ENCODE measurements at regions not wholly inside any gene's neighbourhood (a gene's known extent, or its start where the extent isn't known, plus 50 kb on each side); places are given as distances from the start of the nearest gene placed in this dataset.

DNA sequence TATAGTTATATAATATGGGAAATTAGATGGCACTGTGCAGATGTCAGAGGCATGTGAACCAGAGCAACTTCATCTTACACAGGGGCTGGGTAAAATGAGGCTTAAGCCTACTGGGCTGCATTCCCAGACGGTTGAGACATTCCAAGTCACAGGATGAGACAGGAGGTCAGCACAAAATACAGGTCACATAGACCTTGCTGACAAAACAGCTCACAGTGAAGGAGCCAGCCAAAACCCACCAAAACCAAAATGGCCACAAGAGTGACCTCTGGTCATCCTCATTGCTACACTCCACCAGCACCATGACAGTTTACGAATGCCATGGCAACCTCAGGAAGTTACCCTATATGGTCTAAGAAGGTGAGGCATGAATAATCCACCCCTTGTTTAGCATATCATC lies 479.4 kb downstream of the TLR4 start:
- TF ChIP-seq POLR2AphosphoS5 (IDR thresholded peaks at IDR 0.05; ENCODE audit: low read depth), result no peak
- TF ChIP-seq CREB1 (CRISPR knock-in tag; IDR thresholded peaks at IDR 0.05; ENCODE audit: low read depth), result no peak
- no peak for TF ChIP-seq ETS1 (IDR thresholded peaks at IDR 0.05)
- TF ChIP-seq, protein P1, sequence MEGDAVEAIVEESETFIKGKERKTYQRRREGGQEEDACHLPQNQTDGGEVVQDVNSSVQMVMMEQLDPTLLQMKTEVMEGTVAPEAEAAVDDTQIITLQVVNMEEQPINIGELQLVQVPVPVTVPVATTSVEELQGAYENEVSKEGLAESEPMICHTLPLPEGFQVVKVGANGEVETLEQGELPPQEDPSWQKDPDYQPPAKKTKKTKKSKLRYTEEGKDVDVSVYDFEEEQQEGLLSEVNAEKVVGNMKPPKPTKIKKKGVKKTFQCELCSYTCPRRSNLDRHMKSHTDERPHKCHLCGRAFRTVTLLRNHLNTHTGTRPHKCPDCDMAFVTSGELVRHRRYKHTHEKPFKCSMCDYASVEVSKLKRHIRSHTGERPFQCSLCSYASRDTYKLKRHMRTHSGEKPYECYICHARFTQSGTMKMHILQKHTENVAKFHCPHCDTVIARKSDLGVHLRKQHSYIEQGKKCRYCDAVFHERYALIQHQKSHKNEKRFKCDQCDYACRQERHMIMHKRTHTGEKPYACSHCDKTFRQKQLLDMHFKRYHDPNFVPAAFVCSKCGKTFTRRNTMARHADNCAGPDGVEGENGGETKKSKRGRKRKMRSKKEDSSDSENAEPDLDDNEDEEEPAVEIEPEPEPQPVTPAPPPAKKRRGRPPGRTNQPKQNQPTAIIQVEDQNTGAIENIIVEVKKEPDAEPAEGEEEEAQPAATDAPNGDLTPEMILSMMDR (conservative IDR thresholded peaks at IDR 0.05; ENCODE audit: low read depth in 2 of 2), result no peak
- no peak for TF ChIP-seq EZH2phosphoT487 (IDR thresholded peaks at IDR 0.05; ENCODE audit: unreplicated experiment)
- no peak for TF ChIP-seq EZH2 (IDR thresholded peaks at IDR 0.05; ENCODE audit: low read depth, unreplicated experiment)
- TF ChIP-seq, protein P2, sequence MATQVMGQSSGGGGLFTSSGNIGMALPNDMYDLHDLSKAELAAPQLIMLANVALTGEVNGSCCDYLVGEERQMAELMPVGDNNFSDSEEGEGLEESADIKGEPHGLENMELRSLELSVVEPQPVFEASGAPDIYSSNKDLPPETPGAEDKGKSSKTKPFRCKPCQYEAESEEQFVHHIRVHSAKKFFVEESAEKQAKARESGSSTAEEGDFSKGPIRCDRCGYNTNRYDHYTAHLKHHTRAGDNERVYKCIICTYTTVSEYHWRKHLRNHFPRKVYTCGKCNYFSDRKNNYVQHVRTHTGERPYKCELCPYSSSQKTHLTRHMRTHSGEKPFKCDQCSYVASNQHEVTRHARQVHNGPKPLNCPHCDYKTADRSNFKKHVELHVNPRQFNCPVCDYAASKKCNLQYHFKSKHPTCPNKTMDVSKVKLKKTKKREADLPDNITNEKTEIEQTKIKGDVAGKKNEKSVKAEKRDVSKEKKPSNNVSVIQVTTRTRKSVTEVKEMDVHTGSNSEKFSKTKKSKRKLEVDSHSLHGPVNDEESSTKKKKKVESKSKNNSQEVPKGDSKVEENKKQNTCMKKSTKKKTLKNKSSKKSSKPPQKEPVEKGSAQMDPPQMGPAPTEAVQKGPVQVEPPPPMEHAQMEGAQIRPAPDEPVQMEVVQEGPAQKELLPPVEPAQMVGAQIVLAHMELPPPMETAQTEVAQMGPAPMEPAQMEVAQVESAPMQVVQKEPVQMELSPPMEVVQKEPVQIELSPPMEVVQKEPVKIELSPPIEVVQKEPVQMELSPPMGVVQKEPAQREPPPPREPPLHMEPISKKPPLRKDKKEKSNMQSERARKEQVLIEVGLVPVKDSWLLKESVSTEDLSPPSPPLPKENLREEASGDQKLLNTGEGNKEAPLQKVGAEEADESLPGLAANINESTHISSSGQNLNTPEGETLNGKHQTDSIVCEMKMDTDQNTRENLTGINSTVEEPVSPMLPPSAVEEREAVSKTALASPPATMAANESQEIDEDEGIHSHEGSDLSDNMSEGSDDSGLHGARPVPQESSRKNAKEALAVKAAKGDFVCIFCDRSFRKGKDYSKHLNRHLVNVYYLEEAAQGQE (IDR thresholded peaks at IDR 0.05; ENCODE audit: unreplicated experiment), result no peak
- no peak for TF ChIP-seq JUNB (IDR thresholded peaks at IDR 0.05; ENCODE audit: unreplicated experiment)
- no peak for TF ChIP-seq ZNF114 (CRISPR knock-in tag; IDR thresholded peaks at IDR 0.05)
- TF ChIP-seq ZNF331 (CRISPR knock-in tag; IDR thresholded peaks at IDR 0.05; ENCODE audit: low read depth), result no peak

Measured in GM23338 (cell line).